Spleen (tissue), 11 donors: ENCODE measurements at regions not wholly inside any gene's neighbourhood (a gene's known extent, or its start where the extent isn't known, plus 50 kb on each side); places are given as distances from the start of the nearest gene placed in this dataset.

Experiments
- DNase-seq: peaks from one replicate; pipeline ENCODE4 v3.0.0-alpha.2; 2020
- H3K27ac ChIP-seq, 8 donors: fragments of 200-600 bp; sonication (generic) in 7 of 8; 1 replicate in 4 of 8; 2 replicates in 4 of 8; pipeline versions ENCODE4 v1.5.0 to v1.8.0; 2016 to 2021; ENCODE audit warnings: inconsistent platforms in 4 of 8, mild to moderate bottlenecking in 4 of 8, moderate library complexity in 1 of 8
- H3K27me3 ChIP-seq, 7 donors: fragments of 200-600 bp; sonication (generic) in 6 of 7; replicated peaks in 1 of 7; 1 replicate in 4 of 7; 2 replicates in 3 of 7; pipeline versions ENCODE4 v1.5.0 to v1.8.0; 2016 to 2021; ENCODE audit warnings: inconsistent platforms in 3 of 7, mild to moderate bottlenecking in 1 of 7
- H3K36me3 ChIP-seq, 6 donors: fragments of 200-600 bp; sonication (generic) in 5 of 6; 1 replicate in 4 of 6; 2 replicates in 2 of 6; pipeline versions ENCODE4 v1.5.0 to v1.8.0; 2016 to 2021; ENCODE audit warnings: inconsistent platforms in 2 of 6
- H3K4me1 ChIP-seq, 6 donors: fragments of 200-600 bp; sonication (generic) in 5 of 6; 1 replicate in 3 of 6; 2 replicates in 3 of 6; pipeline versions ENCODE4 v1.5.0 to v1.8.0; 2016 to 2021; ENCODE audit warnings: inconsistent platforms in 3 of 6
- H3K4me3 ChIP-seq, 8 donors: fragments of 200-600 bp; sonication (generic) in 7 of 8; 1 replicate in 4 of 8; 2 replicates in 4 of 8; pipeline versions ENCODE4 v1.5.0 to v1.8.0; 2016 to 2021; ENCODE audit warnings: inconsistent platforms in 4 of 8, mild to moderate bottlenecking in 4 of 8, moderate library complexity in 2 of 8
- H3K9me3 ChIP-seq, 8 donors: fragments of 200-600 bp; sonication (generic) in 7 of 8; 1 replicate in 4 of 8; 2 replicates in 4 of 8; pipeline versions ENCODE4 v1.5.0 to v1.8.0; 2016 to 2021; ENCODE audit warnings: inconsistent platforms in 4 of 8
- POLR2A ChIP-seq, 3 donors: fragments of 450-650 bp; IDR thresholded peaks; one replicate each; pipeline ENCODE4 v1.5.1; 2017; ENCODE audit warnings: antibody characterized with exemption in 3 of 3, mild to moderate bottlenecking in 1 of 3
- POLR2AphosphoS5 ChIP-seq, 3 donors: sonication (generic); formaldehyde crosslinking; IDR thresholded peaks; one replicate each; pipeline ENCODE4 v1.5.1; 2017; ENCODE audit warnings: antibody characterized with exemption in 3 of 3
- WGBS, 5 donors: extraction: QIAGEN DNeasy Blood & Tissue Kit in 3 of 5; methylation state at CpG; one replicate each; pipeline versions ENCODE4 v1.1.5 to v1.1.7; 2013 to 2018; 5-methylcytosine and 5-hydroxymethylcytosine counted together
- intact Hi-C: fragments of 100-400 bp; cut with DNase I; formaldehyde crosslinking; loops from one replicate; pipeline ENCODE4 v1.15.0; 2023; ENCODE audit warnings: low total_unique reads
- TF ChIP-seq, protein P1 (sequence below), 11 experiments: fragments of 200-600 bp in 7 of 11; fragments of 450-650 bp in 4 of 11; sonication (generic) in 4 of 11; IDR thresholded peaks in 8 of 11; conservative IDR thresholded peaks in 3 of 11; 1 replicate in 7 of 11; 2 replicates in 4 of 11; pipeline versions ENCODE4 v1.4.0 to v1.8.0; 2016 to 2021; ENCODE audit warnings: antibody characterized with exemption in 11 of 11, inconsistent platforms in 4 of 11, mild to moderate bottlenecking in 1 of 11
- donor health status: healthy with polysubstance abuse.
- donor health status: DM: no; HTN: no; CAD: no; lungs with moderate emphysema.
- donor health status: DM: no; HTN: no; CAD: no.
- donor health status: Bipolar disorder and iron deficiency.
- donor health status: healthy.
- donor health status: DM: no; HTN: no; CAD: no.
- donor health status: DM: yes; HTN: yes; CAD: no.

DNA sequence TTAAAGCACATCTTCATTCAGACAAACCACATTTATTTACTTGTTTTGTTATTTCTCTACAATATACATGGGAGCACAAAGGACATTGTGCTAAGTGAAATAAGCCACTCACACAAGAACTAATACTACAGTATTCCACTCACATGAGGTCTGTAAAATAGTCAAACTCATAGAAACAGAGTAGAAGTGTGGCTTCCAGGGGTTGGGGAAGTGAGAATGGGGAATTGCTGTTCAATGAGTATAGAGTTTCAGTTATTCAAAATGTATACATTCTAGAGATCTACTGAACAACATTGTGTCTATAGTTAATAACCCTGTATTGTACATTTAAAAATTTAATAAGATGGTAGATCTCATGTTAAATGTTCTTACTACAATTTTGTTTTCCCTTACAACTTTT lies 88.8 kb downstream of the ATXN7L3B start:
- Histone ChIP-seq H3K36me3 (no peaks in the 10 kb centered on the region), H3K9me3 (peaks cover 0 to 14% (median 4%) of the 10 kb centered on the region in 8 donors), H3K4me1 (no peaks in the 10 kb centered on the region), H3K27me3 (no peaks in the 10 kb centered on the region), H3K4me3 (no peak overlapping the region), H3K27ac (no peak overlapping the region)
- TF ChIP-seq POLR2AphosphoS5 (IDR thresholded peaks at IDR 0.05) (no peak), POLR2A (IDR thresholded peaks at IDR 0.05) (no peak)
- TF ChIP-seq, protein P1, sequence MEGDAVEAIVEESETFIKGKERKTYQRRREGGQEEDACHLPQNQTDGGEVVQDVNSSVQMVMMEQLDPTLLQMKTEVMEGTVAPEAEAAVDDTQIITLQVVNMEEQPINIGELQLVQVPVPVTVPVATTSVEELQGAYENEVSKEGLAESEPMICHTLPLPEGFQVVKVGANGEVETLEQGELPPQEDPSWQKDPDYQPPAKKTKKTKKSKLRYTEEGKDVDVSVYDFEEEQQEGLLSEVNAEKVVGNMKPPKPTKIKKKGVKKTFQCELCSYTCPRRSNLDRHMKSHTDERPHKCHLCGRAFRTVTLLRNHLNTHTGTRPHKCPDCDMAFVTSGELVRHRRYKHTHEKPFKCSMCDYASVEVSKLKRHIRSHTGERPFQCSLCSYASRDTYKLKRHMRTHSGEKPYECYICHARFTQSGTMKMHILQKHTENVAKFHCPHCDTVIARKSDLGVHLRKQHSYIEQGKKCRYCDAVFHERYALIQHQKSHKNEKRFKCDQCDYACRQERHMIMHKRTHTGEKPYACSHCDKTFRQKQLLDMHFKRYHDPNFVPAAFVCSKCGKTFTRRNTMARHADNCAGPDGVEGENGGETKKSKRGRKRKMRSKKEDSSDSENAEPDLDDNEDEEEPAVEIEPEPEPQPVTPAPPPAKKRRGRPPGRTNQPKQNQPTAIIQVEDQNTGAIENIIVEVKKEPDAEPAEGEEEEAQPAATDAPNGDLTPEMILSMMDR (IDR thresholded peaks at IDR 0.05 in 8 of 11, conservative IDR thresholded peaks at IDR 0.05 in 3 of 11): no peak
- intact Hi-C loops: no loop called here
- DNase-seq: no peak

DNA sequence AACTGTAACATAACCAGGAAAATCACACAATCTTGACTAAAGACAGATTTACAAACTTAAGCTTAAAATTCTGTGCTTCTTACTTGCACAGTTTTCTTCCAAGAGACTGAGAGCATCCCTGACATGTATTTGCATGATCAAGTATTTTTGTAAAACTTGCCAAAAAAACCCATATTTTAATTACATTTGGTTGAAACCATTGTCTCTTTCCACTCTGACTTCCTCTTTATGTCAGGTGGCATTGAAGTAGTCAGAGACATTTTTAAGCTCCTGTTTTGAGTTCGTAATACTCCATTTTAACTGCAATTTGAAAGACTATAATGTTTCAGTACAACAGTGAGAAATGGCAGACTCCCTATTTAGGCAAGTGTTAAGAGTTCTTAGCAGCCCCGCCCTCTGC lies 103.6 kb downstream of the ATXN7L3B start:
- TF ChIP-seq, protein P1 (IDR thresholded peaks at IDR 0.05 in 8 of 11, conservative IDR thresholded peaks at IDR 0.05 in 3 of 11): no peak
- TF ChIP-seq POLR2AphosphoS5 (IDR thresholded peaks at IDR 0.05): no peak
- TF ChIP-seq POLR2A (IDR thresholded peaks at IDR 0.05): no peak
- no peak overlapping the region for H3K4me3 ChIP-seq
- no peaks in the 10 kb centered on the region for H3K36me3 ChIP-seq
- no peak overlapping the region for H3K27ac ChIP-seq
- H3K27me3 ChIP-seq: no peaks in the 10 kb centered on the region
- H3K4me1 ChIP-seq: no peaks in the 10 kb centered on the region
- DNase-seq: no peak
- intact Hi-C loops: no loop called here
- WGBS, 5 donors: 73 to 87% (median 84%) methylated on average over 2 of the region's 2 CpGs
- H3K9me3 ChIP-seq: no peaks in the 10 kb centered on the region

DNA sequence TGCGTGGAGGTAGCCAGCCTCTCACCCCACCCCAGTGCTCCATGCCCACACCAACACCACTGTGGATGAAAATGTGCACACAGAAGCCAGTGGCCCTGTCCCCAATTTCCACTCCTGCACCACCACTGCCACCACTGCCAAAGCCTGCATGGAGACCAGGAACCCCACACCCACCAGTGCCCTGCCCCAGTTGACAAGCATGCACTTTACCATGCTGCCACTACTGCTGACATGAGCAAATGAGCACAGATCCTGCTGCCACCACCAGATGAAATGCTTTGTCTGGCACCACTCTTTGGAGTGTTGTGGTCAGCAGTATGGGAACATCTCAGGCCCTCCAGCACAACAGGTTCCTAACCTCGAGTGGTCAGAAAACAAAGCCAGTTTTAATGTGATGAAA lies 104.1 kb downstream of the ATXN7L3B start:
- Histone ChIP-seq H3K4me1 (no peaks in the 10 kb centered on the region), H3K9me3 (no peaks in the 10 kb centered on the region), H3K27ac (no peak overlapping the region), H3K27me3 (no peaks in the 10 kb centered on the region), H3K36me3 (no peaks in the 10 kb centered on the region), H3K4me3 (no peak overlapping the region)
- no peak for DNase-seq
- WGBS, 5 donors: 55 to 86% (median 74%) methylated on average over 2 of the region's 2 CpGs
- intact Hi-C loops: no loop called here
- TF ChIP-seq POLR2AphosphoS5 (IDR thresholded peaks at IDR 0.05) (no peak), POLR2A (IDR thresholded peaks at IDR 0.05) (no peak)
- TF ChIP-seq, protein P1 (IDR thresholded peaks at IDR 0.05 in 8 of 11, conservative IDR thresholded peaks at IDR 0.05 in 3 of 11): no peak

DNA sequence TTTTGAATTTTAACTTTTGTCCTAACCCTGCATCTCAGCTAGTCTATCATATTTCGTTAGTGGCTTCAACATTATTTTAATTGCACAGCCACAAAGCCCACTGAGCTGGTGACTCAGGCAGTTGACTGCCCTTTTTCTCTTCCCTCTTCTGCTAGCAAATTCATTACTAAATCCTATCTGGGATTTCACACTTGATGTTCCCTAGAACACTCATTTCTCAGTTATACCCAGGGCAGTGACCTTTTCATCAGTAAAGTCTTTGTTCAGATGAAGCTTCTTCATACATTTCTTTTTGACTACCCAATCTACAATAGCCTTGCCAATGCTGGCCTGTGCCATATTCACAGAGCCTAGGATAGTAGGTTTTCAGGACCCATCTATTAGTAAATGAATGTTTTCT lies 107.0 kb downstream of the ATXN7L3B start:
- Histone ChIP-seq H3K36me3 (no peaks in the 10 kb centered on the region), H3K4me3 (no peak overlapping the region), H3K9me3 (no peaks in the 10 kb centered on the region), H3K27ac (no peak overlapping the region), H3K27me3 (no peaks in the 10 kb centered on the region), H3K4me1 (no peaks in the 10 kb centered on the region)
- 55 to 74% (median 63%) methylated on average over 1 of the region's 1 CpG for WGBS, 5 donors
- TF ChIP-seq, protein P1 (IDR thresholded peaks at IDR 0.05 in 8 of 11, conservative IDR thresholded peaks at IDR 0.05 in 3 of 11): no peak
- TF ChIP-seq POLR2AphosphoS5 (IDR thresholded peaks at IDR 0.05) (no peak), POLR2A (IDR thresholded peaks at IDR 0.05) (no peak)
- intact Hi-C loops: no loop called here
- DNase-seq: no peak
